H9 (cell line): ENCODE measurements at regions not wholly inside any gene's neighbourhood (a gene's known extent, or its start where the extent isn't known, plus 50 kb on each side); places are given as distances from the start of the nearest gene placed in this dataset.

ENCODE experiments used
- DNase-seq: peaks from one replicate; pipeline ENCODE4 v3.0.0-alpha.2; 2017
- H2AFZ ChIP-seq: one replicate; pipeline ENCODE4 v1.6.1; 2013; ENCODE audit warnings: mild to moderate bottlenecking, low read length, control low read depth, moderate library complexity
- H2AK5ac ChIP-seq: 2 replicates; pipeline ENCODE4 v1.6.1; 2013; ENCODE audit warnings: low read length, control low read depth, mixed read lengths; ENCODE audit not compliant: insufficient read length
- H2BK120ac ChIP-seq: one replicate; pipeline ENCODE4 v1.6.1; 2013; ENCODE audit warnings: low read depth, mild to moderate bottlenecking, low read length, control low read depth, inconsistent platforms; ENCODE audit not compliant: poor library complexity, severe bottlenecking
- H2BK12ac ChIP-seq: 2 replicates; pipeline ENCODE4 v1.6.1; 2013; ENCODE audit warnings: low read length, control low read depth, mixed read lengths, low read depth; ENCODE audit not compliant: insufficient read length
- H2BK15ac ChIP-seq: 2 replicates; pipeline ENCODE4 v1.6.1; 2013; ENCODE audit warnings: low read depth, low read length, control low read depth
- H2BK20ac ChIP-seq: one replicate; pipeline ENCODE4 v1.6.1; 2013; ENCODE audit warnings: low read depth, mild to moderate bottlenecking, low read length, control low read depth, inconsistent platforms; ENCODE audit not compliant: poor library complexity, severe bottlenecking
- H2BK5ac ChIP-seq: 2 replicates; pipeline ENCODE4 v1.6.1; 2013; ENCODE audit warnings: low read length, control low read depth, mixed read lengths; ENCODE audit not compliant: insufficient read length
- H3K14ac ChIP-seq: 2 replicates; pipeline ENCODE4 v1.6.1; 2013; ENCODE audit warnings: low read length, control low read depth; ENCODE audit not compliant: insufficient read depth
- H3K18ac ChIP-seq: 2 replicates; pipeline ENCODE4 v1.6.1; 2013; ENCODE audit warnings: low read depth, mild to moderate bottlenecking, mixed read lengths, low read length, control low read depth; ENCODE audit not compliant: insufficient read length
- H3K23ac ChIP-seq: 2 replicates; pipeline ENCODE4 v1.6.1; 2013; ENCODE audit warnings: low read length, control low read depth, mixed read lengths, low read depth; ENCODE audit not compliant: insufficient read length
- H3K23me2 ChIP-seq: 2 replicates; pipeline ENCODE4 v1.6.1; 2013; ENCODE audit warnings: low read depth, mild to moderate bottlenecking, mixed read lengths, low read length, control low read depth; ENCODE audit not compliant: insufficient read length, poor library complexity, severe bottlenecking
- H3K27ac ChIP-seq: 2 replicates; pipeline ENCODE4 v1.5.1; 2013; ENCODE audit warnings: low read length, control low read depth, mixed read lengths, low read depth; ENCODE audit not compliant: insufficient read length
- H3K27me3 ChIP-seq: 2 replicates; pipeline ENCODE4 v1.6.1; 2013; ENCODE audit warnings: low read length, control low read depth, inconsistent platforms; ENCODE audit not compliant: insufficient read depth
- H3K4ac ChIP-seq: 2 replicates; pipeline ENCODE4 v1.6.1; 2013; ENCODE audit warnings: low read depth, mild to moderate bottlenecking, control low read depth, inconsistent platforms, low read length, moderate library complexity
- H3K4me1 ChIP-seq: 2 replicates; pipeline ENCODE4 v1.6.1; 2013; ENCODE audit warnings: low read length, control low read depth, inconsistent platforms; ENCODE audit not compliant: insufficient read depth
- H3K4me2 ChIP-seq: 2 replicates; pipeline ENCODE4 v1.6.1; 2013; ENCODE audit warnings: low read length, control low read depth, mixed read lengths; ENCODE audit not compliant: insufficient read length, insufficient read depth
- H3K56ac ChIP-seq: 2 replicates; pipeline ENCODE4 v1.6.1; 2013; ENCODE audit warnings: low read depth, mild to moderate bottlenecking, mixed read lengths, low read length, control low read depth; ENCODE audit not compliant: insufficient read length
- H3K79me1 ChIP-seq: 2 replicates; pipeline ENCODE4 v1.6.1; 2013; ENCODE audit warnings: low read depth, mild to moderate bottlenecking, moderate library complexity, low read length, control low read depth, inconsistent platforms; ENCODE audit not compliant: insufficient read depth, poor library complexity, severe bottlenecking
- H3K79me2 ChIP-seq: 2 replicates; pipeline ENCODE4 v1.6.1; 2013; ENCODE audit warnings: low read length, control low read depth, inconsistent platforms; ENCODE audit not compliant: insufficient read depth
- H3K9ac ChIP-seq: 2 replicates; pipeline ENCODE4 v1.6.1; 2013; ENCODE audit warnings: low read length, control low read depth, mixed read lengths; ENCODE audit not compliant: insufficient read length; ENCODE audit errors: extremely low read depth
- H3K9me3 ChIP-seq: one replicate; pipeline ENCODE4 v1.6.1; 2013; ENCODE audit warnings: low read depth, low read length, inconsistent platforms; ENCODE audit not compliant: control insufficient read depth
- H3T11ph ChIP-seq: one replicate; pipeline ENCODE4 v1.6.1; 2013; ENCODE audit warnings: mild to moderate bottlenecking, low read length, control low read depth, inconsistent platforms
- H4K20me1 ChIP-seq: one replicate; pipeline ENCODE4 v1.6.1; 2013; ENCODE audit not compliant: control insufficient read depth, insufficient read length, insufficient read depth
- H4K5ac ChIP-seq: 2 replicates; pipeline ENCODE4 v1.6.1; 2013; ENCODE audit warnings: low read depth, mild to moderate bottlenecking, mixed read lengths, low read length, control low read depth; ENCODE audit not compliant: insufficient read length
- H4K8ac ChIP-seq: replicated peaks from 2 replicates; pipeline ENCODE4 v1.6.1; 2013; ENCODE audit warnings: low read length, control low read depth, mixed read lengths, low read depth; ENCODE audit not compliant: insufficient read length
- H4K91ac ChIP-seq: 2 replicates; pipeline ENCODE4 v1.6.1; 2013; ENCODE audit warnings: low read depth, mild to moderate bottlenecking, moderate library complexity, mixed read lengths, low read length, control low read depth; ENCODE audit not compliant: insufficient read length
- H3K27ac Mint-ChIP-seq, 3 experiments: 2 replicates in 2 of 3; 3 replicates in 1 of 3; pipeline ENCODE4 v1.8.0; 2020 to 2021; ENCODE audit warnings: mixed read lengths in 3 of 3, mild to moderate bottlenecking in 1 of 3, moderate library complexity in 1 of 3
- H3K27me3 Mint-ChIP-seq: 2 replicates; pipeline ENCODE4 v1.8.0; 2021; ENCODE audit warnings: low read depth, mild to moderate bottlenecking, moderate library complexity, mixed read lengths
- H3K36me3 Mint-ChIP-seq, 3 experiments: 2 replicates in 2 of 3; 3 replicates in 1 of 3; pipeline ENCODE4 v1.8.0; 2020 to 2021; ENCODE audit warnings: low read depth in 3 of 3, mixed read lengths in 3 of 3; ENCODE audit not compliant: insufficient read depth in 1 of 3
- H3K4me1 Mint-ChIP-seq, 2 experiments: 2 replicates each; pipeline ENCODE4 v1.8.0; 2020; ENCODE audit warnings: mixed read lengths in 2 of 2
- H3K4me3 Mint-ChIP-seq, 2 experiments: 2 replicates in 1 of 2; 3 replicates in 1 of 2; pipeline ENCODE4 v1.8.0; 2020 to 2021; ENCODE audit warnings: mild to moderate bottlenecking in 2 of 2, mixed read lengths in 2 of 2, moderate library complexity in 1 of 2
- H3K9me3 Mint-ChIP-seq, 2 experiments: 2 replicates in 1 of 2; 3 replicates in 1 of 2; pipeline ENCODE4 v1.8.0; 2020; ENCODE audit warnings: mild to moderate bottlenecking in 2 of 2, mixed read lengths in 2 of 2, moderate library complexity in 1 of 2
- CTCF ChIP-seq: fragments of 200-600 bp; sonication (generic); conservative IDR thresholded peaks from 3 replicates; pipeline ENCODE4 v1.8.0; 2021; ENCODE audit warnings: antibody characterized with exemption, mild to moderate bottlenecking
- WGBS: extraction: QIAGEN DNeasy Blood & Tissue Kit; methylation state at CpG from one replicate; pipeline ENCODE4 v1.1.7; 2013; ENCODE audit warnings: missing lambda C conversion rate, low lambda C conversion rate, mixed read lengths; ENCODE audit not compliant: insufficient read length; ENCODE audit errors: extremely low coverage; 5-methylcytosine and 5-hydroxymethylcytosine counted together

GRCh38 chr1:219480011-219480410 is 132.9 kb downstream of the ZC3H11B start:
- Histone ChIP-seq H4K8ac (no peak overlapping the region), H2BK120ac (no peak overlapping the region), H4K20me1 (no peaks in the 10 kb centered on the region), H3K79me2 (no peaks in the 10 kb centered on the region), H3K4me2 (no peak overlapping the region), H3K23ac (no peak overlapping the region), H2BK15ac (no peak overlapping the region), H2BK12ac (no peak overlapping the region), H3K4ac (no peak overlapping the region), H3K18ac (no peak overlapping the region), H3T11ph (no peak overlapping the region), H2AFZ (no peak overlapping the region), H3K79me1 (no peaks in the 10 kb centered on the region), H3K14ac (no peak overlapping the region), H3K9me3 (no peaks in the 10 kb centered on the region), H3K23me2 (no peaks in the 10 kb centered on the region), H3K27me3 (no peaks in the 10 kb centered on the region), H4K91ac (no peak overlapping the region), H4K5ac (no peak overlapping the region), H3K4me1 (no peaks in the 10 kb centered on the region), H3K27ac (no peak overlapping the region), H2BK20ac (no peak overlapping the region), H3K56ac (no peak overlapping the region), H2BK5ac (no peak overlapping the region), H3K9ac (no peak overlapping the region), H2AK5ac (no peak overlapping the region)
- no peak overlapping the region for H3K4me3 Mint-ChIP-seq
- TF ChIP-seq CTCF: no peak
- H3K27me3 Mint-ChIP-seq: no peaks in the 10 kb centered on the region; the same call in 1 of the 2 replicates
- H3K36me3 Mint-ChIP-seq: no peaks in the 10 kb centered on the region
- no peak overlapping the region for H3K27ac Mint-ChIP-seq
- H3K4me1 Mint-ChIP-seq: no peaks in the 10 kb centered on the region
- no peaks in the 10 kb centered on the region for H3K9me3 Mint-ChIP-seq
- no CpG with 5 or more reads among the region's 10 CpGs for WGBS
- DNase-seq: no peak
